Mammary epithelial cell (primary cell): ENCODE measurements at regions not wholly inside any gene's neighbourhood (a gene's known extent, or its start where the extent isn't known, plus 50 kb on each side); places are given as distances from the start of the nearest gene placed in this dataset.

Source experiments
- EZH2 ChIP-seq: IDR thresholded peaks from 2 replicates; pipeline ENCODE4 v1.6.1; 2012; ENCODE audit warnings: low read length, inconsistent platforms, borderline replicate concordance
- TF ChIP-seq, protein P1 (sequence below), 2 donors: IDR thresholded peaks in 1 of 2; conservative IDR thresholded peaks in 1 of 2; 2 replicates each; pipeline ENCODE4 v1.5.1; 2011 to 2012; ENCODE audit warnings: inconsistent platforms in 2 of 2, low read length in 2 of 2, mild to moderate bottlenecking in 2 of 2, control low read depth in 1 of 2, low read depth in 1 of 2; ENCODE audit not compliant: insufficient read depth in 1 of 2; ENCODE audit errors: extremely low read depth in 1 of 2

DNA sequence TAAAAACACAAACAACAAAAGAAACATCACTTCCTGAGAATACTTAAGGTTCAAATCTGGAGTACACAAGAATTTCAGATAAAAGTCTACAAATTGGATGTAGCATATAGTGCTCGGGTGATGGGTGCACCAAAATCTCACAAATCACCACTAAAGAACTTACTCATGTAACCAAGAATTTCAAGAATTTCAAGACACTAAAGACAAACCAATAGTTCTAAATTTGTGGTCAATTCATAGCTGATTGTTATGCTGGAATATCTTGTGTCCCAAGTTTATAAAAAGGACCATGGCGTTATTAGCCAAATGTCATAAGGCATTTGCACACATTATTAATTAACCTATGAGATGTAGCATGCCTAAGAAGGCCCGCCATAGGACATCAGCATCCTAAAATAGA is 1204.1 kb upstream of the AUTS2 start:
- TF ChIP-seq, protein P1, sequence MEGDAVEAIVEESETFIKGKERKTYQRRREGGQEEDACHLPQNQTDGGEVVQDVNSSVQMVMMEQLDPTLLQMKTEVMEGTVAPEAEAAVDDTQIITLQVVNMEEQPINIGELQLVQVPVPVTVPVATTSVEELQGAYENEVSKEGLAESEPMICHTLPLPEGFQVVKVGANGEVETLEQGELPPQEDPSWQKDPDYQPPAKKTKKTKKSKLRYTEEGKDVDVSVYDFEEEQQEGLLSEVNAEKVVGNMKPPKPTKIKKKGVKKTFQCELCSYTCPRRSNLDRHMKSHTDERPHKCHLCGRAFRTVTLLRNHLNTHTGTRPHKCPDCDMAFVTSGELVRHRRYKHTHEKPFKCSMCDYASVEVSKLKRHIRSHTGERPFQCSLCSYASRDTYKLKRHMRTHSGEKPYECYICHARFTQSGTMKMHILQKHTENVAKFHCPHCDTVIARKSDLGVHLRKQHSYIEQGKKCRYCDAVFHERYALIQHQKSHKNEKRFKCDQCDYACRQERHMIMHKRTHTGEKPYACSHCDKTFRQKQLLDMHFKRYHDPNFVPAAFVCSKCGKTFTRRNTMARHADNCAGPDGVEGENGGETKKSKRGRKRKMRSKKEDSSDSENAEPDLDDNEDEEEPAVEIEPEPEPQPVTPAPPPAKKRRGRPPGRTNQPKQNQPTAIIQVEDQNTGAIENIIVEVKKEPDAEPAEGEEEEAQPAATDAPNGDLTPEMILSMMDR (conservative IDR thresholded peaks at IDR 0.05 in 1 of 2, IDR thresholded peaks at IDR 0.05 in 1 of 2; ENCODE audit: extremely low read depth in 1 of 2, insufficient read depth in 1 of 2, low read depth in 1 of 2, low read length in 2 of 2): no peak
- TF ChIP-seq EZH2: no peak
